Stimulated activated CD4-positive, alpha-beta T cell treated with anti-CD3 and anti-CD28 coated beads, Interleukin-12 subunit alpha, Interleukin-12 subunit beta, amount 100 ng/mL, for 48 hours (primary cell): ENCODE measurements at regions not wholly inside any gene's neighbourhood (a gene's known extent, or its start where the extent isn't known, plus 50 kb on each side); places are given as distances from the start of the nearest gene placed in this dataset.
"Not testable (repeated sequence)": the region's sequence is repeated elsewhere in the genome, so short reads cannot be mapped to it uniquely, and the experiment has no call there.

Source experiments
- DNase-seq, 3 donors: peaks; one replicate each; pipeline ENCODE4 v3.0.0-alpha.2; 2020; ENCODE audit warnings: low read depth in 2 of 3, low spot score in 1 of 3

DNA sequence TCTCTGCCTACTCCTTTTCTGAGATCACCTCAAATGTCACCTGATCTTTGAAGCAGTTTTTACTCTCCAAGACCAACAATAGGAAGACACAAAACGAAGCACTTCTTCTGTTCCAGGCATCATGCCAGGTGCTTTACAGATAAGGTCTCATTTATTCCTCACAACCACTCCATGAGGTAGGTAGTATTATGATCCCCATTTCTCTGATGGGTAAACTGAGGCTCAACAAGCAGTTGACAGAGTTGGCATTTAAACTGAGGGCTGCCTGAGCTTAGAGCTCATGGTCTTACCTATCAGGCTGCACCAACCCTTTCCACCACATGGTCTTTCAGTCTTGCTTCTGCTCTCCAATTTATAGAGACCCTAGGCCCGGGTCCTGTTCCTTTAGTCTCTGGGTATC is 147.2 kb upstream of the JUN start:
- DNase-seq: no peak

DNA sequence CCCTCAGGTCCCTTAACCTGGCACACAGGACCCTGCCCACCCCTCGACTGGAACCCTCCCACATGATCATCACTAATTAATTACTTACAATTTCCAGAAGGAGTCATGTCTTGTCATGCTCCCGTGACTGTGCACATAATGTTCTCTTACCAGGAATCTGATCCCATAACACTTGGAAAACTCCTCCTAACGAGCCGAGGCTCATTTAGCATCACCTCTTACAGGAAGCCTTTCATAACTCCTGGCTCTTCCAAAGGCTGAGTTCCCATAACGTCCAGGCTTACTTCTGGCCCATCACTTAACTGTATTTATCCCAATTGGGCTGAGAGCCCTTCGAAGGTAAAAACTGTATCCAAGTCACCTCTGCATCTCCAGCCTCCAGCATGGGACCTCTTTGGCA is 147.9 kb upstream of the JUN start:
- no peak for DNase-seq

DNA sequence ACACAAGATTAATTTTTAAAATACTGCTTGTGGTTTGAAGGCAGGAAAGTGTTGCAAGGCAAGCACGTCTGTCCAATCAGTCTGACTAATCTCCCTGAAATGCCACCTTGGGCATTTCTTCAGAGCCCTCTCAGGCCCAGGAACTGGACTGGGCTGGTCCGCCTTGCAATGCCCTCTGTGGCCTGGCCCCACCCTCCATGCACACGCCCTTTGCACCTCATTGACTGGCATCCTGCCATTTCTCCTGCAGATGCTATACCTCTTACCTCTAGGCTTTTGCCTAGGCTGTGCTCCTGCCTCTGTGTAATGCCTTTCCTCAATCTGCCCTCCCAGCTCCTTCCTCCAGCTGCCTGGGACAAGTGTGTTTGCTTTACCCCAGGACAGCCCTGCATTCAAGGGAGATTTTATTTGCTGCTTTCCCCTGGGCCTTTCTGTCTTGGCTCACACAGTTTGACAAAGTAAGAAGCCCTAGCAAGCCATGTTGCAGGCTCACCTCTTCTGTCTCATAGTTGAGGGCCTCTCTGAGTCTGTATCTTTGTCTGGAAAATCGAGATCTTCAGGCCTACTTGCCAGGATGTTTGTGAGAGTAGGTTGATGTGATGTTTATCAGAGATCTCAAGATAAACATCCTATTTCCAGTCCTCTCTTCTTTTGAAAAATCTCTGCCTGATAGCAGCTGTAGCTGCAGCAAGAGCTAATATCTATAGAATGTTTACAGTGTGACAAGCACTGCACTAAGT is 149.2 kb upstream of the JUN start:
- no peak for DNase-seq

GRCh38 chr1:58933599-58933926 is 149.7 kb upstream of the JUN start:
- no peak for DNase-seq

- DNase-seq: no peak
Measured at GRCh38 chr1:58934706-58935105, 150.9 kb upstream of the JUN start.

- no peak for DNase-seq
Measured at GRCh38 chr1:58936973-58937372, 153.1 kb upstream of the JUN start.

DNA sequence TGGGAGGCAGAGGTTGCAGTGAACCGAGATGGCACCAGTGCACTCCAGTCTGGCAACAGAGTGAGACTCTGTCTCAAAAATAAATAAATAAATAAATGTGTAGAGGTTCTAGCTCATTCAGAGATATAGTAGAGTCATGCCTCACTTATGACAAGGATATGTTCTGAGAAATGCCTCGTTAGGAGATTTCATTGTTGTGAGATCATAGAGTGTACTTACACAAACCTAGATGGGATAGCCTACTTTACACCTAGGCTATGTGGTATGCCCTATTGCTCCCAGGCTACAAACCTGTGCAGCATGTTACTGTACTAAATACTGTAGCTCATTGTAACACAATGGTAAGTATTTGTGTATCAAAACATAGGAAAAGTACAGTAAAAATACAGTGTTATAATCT is 155.3 kb upstream of the JUN start:
- DNase-seq: no peak

DNA sequence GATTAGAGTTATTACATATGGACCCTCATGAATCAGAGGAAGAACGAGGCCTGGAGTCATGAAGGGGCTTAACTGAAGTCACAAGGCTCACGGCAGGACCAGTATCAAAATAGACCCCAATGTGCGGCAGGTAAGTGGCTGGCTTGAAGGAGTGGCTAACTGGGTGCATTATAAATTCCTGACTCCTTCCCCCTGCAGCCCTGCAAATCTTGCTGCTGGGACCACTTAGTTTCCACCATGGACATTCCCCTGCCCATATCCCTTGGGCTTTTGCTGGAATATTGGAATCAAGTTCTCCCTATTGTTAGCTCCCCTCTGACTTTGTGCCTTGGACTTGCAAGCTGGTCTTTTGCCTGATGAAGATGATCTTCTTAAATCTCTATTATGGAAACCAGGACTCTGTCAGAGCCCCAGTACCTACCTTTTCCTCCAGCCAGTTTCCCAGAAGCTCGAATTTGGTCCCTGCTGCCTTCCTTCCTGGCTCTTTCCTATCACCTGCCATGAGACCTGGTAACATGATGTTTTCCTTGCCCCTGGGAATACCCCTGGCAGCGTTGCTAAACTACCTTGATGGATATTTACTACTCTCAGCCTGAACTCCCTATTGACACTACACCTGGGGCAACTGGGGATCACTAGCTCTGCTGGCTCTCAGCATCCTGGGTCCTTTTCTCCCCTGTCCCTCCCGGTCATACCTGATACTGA is 156.0 kb upstream of the JUN start:
- no peak for DNase-seq

GRCh38 chr1:58941471-58942289 is 157.8 kb upstream of the JUN start:
- DNase-seq: no peak

- no peak for DNase-seq
Measured at GRCh38 chr1:58942759-58943191, 158.9 kb upstream of the JUN start.

DNA sequence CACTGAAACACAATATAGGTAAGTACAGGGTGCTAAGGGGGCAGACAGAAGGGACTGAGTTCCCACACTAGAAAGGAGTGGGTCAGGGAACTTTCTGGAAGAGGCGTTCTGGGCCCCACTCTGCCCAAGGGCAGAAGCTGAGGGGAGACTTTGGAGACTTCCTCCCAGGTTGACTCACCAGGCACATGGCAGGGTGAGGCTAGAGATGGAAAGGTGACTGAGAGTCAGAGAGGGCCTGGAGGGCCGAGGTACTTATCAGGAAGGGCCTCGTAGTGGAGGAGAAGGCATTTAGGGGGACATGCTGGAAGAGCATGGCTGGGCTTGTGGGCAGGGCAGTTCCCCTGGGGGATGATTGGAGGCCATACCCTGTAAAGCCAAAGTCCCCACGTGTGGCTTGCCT is 159.9 kb upstream of the JUN start:
- no peak for DNase-seq

- no peak for DNase-seq
Measured at GRCh38 chr1:58944439-58944838, 160.6 kb upstream of the JUN start.

DNA sequence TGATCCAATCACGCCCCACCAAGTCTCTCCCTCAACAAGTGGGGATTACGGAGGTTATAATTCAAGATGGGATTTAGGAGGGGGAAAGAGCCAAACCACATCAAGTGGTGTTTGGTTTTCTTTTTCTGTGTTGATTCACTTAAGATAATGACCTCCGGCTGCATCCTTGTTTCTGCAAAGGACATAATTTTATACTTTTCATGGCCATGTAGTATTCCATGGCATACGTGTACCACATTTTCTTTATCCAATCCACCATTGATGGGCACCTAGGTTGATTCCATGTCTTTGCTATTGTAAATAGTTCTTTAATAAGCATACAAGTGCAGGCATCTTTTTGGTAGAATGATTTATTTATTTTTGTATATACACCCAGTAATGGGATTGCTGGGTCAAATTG is 162.5 kb upstream of the JUN start:
- no peak for DNase-seq

DNA sequence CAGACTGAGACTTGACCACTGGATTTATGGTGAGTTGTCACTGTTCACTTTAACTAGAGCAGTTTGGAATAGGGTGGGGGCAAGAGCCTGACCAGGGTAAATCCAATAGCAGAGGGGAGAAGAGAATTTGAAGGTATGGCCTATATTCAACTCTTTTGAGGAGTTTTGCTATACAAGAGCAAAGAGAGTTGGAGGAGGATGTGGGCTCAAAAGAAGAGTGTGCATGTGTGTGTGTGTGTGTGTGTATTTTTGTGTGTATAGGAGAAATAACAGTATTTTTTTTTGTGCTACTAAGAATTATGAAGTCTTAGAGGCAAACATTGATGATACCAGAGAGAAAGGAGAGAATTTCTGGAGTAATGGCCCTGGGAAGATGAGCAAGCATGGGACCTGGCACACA is 164.8 kb upstream of the JUN start:
- DNase-seq: no peak

GRCh38 chr1:58949551-58950220 is 165.8 kb upstream of the JUN start:
- no peak for DNase-seq

DNA sequence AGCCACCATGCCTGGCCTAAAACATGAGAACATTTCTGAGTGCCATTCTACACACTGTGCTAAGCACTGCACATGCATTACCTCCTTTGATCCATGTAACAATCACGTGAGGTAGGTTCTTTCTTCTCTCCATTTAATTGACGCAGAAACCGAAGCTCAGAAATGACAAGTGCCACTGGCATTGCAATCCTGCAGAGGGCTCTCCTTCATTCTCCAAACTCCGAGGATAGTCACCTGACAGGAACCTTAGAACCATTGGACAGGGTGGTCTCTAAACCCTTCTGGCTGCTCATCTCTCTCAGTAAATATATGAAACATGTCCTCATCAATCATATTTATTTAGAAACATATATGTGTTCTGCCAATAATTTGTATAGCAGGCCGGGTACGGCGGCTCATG is 167.1 kb upstream of the JUN start:
- DNase-seq: no peak

- not testable (repeated sequence) for DNase-seq
Measured at GRCh38 chr1:58953951-58954350, 170.1 kb upstream of the JUN start.

DNA sequence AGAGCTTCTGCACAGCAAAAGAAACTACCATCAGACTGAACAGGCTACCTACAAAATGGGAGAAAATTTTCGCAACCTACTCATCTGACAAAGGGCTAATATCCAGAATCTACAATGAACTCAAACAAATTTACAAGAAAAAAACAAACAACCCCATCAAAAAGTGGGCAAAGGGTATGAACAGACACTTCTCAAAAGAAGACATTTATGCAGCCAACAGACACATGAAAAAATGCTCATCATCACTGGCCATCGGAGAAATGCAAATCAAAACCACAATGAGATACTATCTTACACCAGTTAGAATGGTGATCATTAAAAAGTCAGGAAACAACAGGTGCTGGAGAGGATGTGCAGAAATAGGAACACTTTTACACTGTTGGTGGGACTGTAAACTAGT is 179.4 kb upstream of the JUN start:
- DNase-seq: not testable (repeated sequence)

GRCh38 chr1:58964428-58964827 is 180.6 kb upstream of the JUN start:
- no peak for DNase-seq

GRCh38 chr1:58964880-58965279 is 181.0 kb upstream of the JUN start:
- no peak for DNase-seq

- no peak for DNase-seq
Measured at GRCh38 chr1:58966103-58966916, 182.5 kb upstream of the JUN start.
